Left cardiac atrium (tissue), 4 donors: ENCODE measurements at regions not wholly inside any gene's neighbourhood (a gene's known extent, or its start where the extent isn't known, plus 50 kb on each side); places are given as distances from the start of the nearest gene placed in this dataset.
"Not testable (repeated sequence)": the region's sequence is repeated elsewhere in the genome, so short reads cannot be mapped to it uniquely, and the experiment has no call there.

Experiments
- ATAC-seq, 2 donors: fragments of 200-7000 bp; cut with Tn5 transposase; one replicate each; pipeline ENCODE4 v1.9.1; 2020; ENCODE audit warnings: mild to moderate bottlenecking in 2 of 2, moderate library complexity in 2 of 2
- DNase-seq: peaks from one replicate; pipeline ENCODE4 v3.0.0-alpha.2; 2020
- intact Hi-C, 2 donors: fragments of 100-400 bp; cut with DNase I; formaldehyde crosslinking; loops; one replicate each; pipeline versions ENCODE4 v1.14.1 to v1.15.1; 2022 to 2023
- donor health status: DM: no; HTN: yes; CAD: no.
- donor health status: DM: no; HTN: yes; CAD: no; lungs with severe emphysema.
- donor health status: DM: yes; HTN: yes; CAD: no.
- donor health status: Dilated cardiomyopathy.

DNA sequence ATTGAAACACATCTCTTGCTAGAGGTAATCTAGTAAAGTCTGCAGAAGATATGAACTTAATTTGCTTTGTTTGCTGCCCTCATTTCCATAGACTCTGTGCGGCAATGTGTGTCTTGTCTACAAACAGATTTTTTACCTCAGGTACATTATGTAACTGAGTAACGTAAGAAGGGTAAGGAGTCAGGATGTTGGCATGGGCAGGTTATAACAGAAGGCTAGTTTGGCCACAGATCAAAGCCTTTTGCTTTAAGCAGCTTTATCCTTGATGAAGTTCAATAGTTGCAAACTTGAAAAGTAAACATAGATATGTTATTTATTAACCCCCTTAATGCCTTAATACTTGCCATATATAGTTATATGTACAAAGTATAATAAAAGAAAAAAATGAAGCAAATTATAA is 391.6 kb upstream of the FKBP1C start:
- intact Hi-C loops, result no loop called here
- ATAC-seq (no peak), DNase-seq (no peak)

DNA sequence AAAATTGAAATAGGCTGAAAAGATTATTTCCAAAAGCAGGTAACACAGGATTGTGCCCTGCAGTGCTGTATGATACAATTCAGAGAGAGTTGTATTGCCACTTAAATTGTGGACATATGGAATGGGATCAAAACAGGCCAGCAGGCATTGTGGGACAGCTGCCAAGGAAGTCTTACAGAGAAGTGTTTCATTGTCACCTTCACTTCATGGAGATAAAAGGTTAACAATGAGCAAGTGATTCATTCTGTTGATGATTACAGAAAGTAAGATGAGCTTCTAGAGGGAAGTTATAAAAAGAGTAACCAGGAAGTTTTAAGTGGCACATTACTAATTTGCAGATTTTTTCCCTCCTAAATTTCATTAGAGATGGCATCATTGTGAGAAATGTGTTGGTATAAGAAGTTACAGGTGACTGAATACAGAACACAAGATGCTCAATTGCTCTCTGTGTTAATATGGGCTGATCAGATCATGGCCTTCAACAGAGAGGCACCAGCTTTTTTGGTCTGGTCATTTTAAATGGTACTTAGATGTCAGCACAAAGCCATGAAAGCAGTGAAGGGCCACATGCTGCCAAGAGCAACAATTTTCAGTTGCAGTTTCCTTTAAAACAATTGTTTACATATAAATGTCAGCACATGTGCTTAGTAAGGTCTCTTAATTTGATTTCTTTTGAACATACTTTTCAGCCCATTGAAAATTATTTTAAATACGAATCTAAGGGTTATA is 402.5 kb upstream of the FKBP1C start:
- ATAC-seq, result no peak
- intact Hi-C loops, result no loop called here
- DNase-seq, result no peak

DNA sequence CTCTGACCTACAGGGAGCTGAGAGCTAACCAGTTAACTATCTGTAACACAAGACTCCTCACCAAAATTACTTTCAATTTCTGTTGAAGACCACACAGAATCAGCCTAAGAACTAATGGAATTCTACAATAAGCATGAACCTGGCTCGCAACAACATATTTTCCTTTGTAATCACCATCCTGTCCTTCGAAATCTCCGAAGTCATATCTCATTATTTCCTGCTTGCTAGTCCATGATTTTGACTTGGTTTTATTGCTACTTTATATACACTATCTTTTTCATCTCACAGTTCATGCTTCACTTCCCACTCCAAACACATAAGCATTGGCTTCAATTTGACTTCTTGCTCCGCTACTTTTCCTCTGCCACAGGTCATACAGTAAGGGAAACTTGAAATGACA is 405.8 kb upstream of the FKBP1C start:
- DNase-seq (no peak), ATAC-seq (no peak)
- intact Hi-C loops, result no loop called here

DNA sequence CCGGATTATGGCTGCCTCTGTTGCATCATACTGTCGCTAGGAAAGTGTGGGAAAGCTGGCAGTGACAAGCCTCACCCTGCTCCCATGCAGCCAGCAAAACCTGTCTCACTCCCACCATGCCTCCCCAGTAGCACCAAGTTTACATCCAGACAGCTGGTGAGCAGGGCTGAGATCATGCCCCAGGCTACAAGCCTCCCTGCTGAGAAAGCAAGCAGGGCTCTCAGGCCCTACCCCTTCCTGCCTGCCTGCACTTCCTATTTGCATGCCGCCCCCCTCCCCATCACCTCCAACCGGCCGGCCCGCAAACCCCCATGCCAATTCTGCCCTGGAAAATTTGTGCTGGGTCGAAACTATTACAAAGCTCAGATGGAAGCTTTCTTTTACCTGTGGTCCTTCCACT is 408.2 kb upstream of the FKBP1C start:
- DNase-seq, result no peak
- intact Hi-C loops, result no loop called here
- no peak for ATAC-seq

DNA sequence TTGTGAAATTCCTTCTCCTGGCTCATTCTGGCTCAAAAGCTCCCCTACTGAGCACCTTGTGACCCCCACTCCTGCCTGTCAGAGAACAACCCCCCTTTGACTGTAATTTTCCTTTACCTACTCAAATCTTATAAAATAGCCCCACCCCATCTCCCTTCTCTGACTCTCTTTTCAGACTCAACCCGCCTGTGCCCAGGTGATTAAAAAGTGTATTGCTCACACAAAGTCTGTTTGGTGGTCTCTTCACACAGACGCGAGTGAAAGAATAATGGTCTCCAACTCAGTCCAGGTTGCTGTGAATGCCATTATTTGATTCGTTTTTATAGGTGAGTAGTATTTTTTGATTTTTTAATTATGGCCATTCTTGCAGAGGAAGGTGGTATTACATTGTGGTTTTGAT is 414.1 kb upstream of the FKBP1C start:
- DNase-seq (no peak), ATAC-seq (no peak)
- intact Hi-C loops, result no loop called here

DNA sequence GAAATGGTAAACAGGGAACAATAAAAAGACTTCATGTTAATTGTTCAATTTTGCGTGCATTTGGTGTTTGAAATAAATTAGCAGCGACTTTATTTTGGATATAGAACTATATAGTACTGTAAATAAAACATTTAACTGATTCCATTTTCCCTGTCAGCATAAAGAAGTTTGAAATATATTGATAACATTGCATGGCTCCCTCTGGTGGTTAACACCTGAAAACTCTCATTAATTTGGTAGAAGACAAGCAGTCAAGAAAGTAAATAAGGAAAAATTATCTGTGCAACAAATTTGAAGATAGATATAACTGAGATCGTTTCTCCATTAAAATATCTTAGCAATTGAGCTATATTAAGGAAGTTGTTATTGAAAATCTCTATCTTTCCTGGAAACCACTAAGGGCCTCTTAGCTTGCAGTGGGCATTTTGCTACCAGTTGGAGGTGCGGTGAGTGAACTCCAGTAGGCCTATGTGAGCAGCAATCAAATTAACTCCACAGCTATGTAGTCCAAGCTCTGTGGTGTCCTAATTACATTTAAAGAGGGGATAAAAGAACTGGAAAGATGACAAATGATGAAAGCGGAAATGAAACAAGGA is 435.7 kb upstream of the FKBP1C start:
- DNase-seq (no peak), ATAC-seq (no peak)
- intact Hi-C loops, result no loop called here

DNA sequence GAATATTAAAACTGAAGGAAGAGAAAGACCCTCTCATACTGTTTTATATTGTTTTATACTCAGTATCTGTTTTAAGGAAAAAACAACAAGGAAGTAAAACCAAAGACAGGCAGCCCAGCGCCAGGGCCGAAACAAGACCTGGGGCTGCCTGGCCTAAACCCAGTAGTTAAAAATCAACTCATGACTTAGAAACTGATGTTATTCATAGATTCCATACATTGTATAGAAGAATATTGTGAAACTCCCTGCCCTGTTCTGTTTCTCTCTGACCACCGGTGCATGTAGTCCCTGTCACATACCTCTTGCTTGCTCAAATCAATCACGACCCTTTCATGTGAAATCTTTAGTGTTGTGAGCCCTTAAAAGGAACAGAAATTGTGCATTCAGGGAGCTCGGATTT is 445.1 kb upstream of the FKBP1C start:
- ATAC-seq, DNase-seq, intact Hi-C loops: not testable (repeated sequence)

DNA sequence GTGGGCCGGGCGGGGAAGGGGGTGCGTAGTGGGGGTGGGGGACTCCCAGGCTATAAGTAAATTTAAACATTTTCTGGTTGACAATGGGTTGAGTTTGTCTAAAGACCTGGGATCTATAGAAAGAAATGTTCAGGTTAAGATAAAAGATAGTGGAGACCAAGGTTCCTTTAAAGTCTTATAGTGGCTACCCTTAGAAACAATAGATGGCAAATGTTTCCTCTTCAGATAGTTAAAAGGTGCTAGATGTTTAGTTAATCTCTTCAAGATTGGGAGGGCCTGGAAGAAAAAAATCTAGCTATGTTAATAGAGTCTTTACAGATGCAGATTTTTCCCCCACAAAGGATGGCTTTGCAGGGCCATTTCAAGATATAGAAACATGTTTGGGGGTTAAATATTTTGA is 446.4 kb upstream of the FKBP1C start:
- DNase-seq (no peak), ATAC-seq (no peak)
- intact Hi-C loops, result no loop called here

DNA sequence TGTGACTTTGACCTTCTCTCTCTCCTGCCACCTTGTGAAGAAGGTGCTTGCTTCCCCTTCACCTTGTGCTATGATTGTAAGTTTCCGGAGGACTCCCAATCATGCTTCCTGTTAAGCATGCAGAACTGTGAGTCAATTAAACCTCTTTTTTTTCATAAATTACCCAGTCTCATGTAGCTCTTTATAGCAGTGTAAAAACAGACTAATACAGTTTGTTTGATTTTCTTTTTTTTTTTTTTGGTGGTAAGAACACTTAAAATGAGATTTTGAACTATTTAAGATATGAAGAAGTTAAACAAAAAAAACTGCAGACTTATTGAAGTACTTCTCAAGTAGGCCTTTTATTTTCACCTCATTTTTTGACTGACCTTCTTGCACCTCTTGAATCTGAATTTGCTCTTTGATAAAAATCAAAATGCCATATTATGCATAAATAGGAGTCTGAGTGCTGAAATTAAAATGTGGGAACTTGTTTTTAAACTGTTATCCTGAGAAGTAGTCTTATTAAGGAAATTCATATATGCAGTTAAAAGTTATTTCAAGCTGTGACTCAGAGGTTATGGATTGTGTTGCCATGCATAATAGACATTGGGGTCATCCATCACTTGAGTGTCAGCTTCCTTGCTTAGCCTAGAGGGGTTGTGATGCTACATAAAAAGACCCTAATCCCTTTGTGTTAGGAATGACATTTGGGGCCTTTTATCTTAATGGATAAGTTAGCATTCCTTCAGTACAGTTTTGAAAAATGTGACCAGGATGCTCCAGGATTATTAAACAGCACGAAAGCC is 447.9 kb upstream of the FKBP1C start:
- intact Hi-C loops, result no loop called here
- ATAC-seq, result no peak
- no peak for DNase-seq

DNA sequence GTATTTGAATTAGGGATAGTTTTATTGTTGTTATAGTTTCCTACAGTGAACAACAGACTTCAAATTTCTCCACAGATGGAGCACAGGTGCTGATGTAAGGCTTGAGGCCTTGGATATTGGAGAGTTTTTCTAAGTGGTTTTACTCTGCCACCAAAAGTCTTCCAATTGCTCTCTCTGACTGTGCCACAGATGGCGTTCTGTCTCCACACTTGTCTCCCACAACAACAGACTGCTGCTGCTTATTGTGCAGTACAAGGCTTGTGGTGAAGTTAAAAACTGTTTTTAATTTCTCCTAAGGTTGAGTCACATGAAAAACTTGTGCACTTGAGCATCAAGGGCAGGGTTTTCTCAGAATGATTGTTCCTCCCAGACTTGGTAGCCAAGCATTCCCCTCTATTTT is 460.9 kb upstream of the KHDRBS2 start:
- no peak for DNase-seq
- intact Hi-C loops, result no loop called here
- ATAC-seq, result no peak

DNA sequence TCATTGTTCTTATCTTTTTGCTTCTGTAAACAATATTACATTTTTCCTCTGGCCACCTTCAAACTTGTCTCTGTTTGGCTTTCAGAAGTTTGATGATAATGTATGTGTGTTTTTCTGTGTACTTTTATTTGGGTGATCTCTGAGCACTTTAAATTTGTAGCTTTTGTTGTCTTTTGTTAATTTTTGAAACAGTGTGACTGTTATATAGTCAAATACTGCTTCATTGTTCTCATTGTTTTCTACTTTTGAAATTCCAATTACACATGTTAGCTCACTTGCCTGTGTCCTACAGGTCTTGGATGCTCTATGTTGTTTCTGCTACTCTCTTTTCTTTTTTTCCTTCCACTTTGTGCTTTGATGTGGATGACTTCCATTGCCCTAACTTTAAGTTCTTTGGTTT is 460.1 kb upstream of the KHDRBS2 start:
- ATAC-seq (no peak), DNase-seq (no peak)
- intact Hi-C loops, result no loop called here

DNA sequence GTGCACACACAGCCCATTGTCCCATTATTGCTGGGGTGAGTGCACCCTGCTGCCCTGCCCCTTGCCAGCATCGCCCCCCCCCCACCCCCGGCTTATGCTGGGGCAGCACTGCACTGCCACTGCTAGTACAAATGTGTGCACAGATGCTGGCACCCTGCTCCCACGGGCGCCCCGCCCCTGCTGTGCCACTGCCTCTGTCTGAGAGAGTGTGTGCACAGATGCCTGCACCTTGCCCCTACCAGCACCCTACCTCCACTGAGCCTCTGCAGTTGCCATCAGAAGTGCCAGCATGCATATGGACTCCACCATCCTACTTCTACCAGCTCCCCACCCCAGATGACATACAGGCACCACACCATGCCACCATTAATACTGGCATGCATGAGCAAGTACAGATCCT is 454.6 kb upstream of the KHDRBS2 start:
- intact Hi-C loops, result no loop called here
- no peak for DNase-seq
- ATAC-seq, result no peak

DNA sequence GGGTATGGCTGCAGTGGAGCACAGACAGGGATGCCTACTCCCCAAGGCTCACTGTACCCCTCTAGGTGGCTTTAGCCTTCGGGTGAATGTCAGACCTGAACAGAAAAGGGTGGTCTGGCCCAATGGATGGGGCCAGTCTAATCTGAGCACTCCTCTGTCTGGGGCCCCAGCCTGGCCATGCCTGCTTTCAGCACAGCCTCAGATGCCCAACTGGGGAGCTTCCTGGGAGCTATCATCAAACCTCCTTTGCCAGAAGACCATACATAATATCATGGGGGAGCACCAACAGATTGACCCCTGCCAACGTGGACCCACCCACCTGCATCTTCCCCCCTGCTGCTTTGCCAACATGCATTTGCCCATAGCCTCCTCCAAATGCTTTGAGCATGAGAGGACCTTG is 454.1 kb upstream of the KHDRBS2 start:
- DNase-seq (no peak), ATAC-seq (no peak)
- intact Hi-C loops, result no loop called here

DNA sequence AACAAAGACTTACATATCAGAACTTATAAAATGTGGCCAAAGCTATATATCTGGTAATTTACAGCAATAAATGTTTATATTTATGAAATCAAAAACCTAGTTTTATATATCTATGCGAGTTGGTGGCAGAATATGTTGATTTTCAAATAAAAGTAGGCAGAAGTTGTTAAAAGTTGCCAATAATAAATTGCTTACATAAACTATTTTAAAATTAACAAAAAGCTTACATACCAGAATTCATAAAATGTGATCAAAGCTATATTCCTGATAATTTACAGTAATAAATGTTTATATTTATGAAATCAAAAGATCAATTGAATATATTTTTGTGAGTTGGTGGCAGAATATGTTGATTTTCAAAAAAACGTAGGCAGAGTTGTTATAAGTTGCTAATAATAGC is 451.8 kb upstream of the KHDRBS2 start:
- DNase-seq (no peak), ATAC-seq (no peak)
- intact Hi-C loops, result no loop called here

DNA sequence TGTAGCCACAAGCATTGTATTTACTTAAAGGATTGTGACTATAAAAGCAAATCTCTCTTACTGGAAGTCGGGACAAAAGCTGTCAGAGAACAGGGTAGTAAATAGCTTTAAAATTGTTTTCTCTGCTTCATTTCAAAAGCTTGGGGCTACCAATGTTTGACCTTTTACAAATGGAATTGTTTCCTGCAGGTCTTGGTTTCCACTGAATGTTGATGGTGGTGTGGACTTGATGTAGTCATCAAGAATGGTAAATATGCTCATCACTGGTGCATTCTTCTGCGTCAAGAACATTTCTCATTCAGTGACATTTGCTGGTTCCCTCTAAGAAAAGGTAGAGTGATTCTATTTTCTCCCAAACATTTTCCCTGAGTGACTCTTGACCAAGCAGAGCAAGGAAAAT is 435.4 kb upstream of the KHDRBS2 start:
- intact Hi-C loops, result no loop called here
- DNase-seq (no peak), ATAC-seq (no peak)

DNA sequence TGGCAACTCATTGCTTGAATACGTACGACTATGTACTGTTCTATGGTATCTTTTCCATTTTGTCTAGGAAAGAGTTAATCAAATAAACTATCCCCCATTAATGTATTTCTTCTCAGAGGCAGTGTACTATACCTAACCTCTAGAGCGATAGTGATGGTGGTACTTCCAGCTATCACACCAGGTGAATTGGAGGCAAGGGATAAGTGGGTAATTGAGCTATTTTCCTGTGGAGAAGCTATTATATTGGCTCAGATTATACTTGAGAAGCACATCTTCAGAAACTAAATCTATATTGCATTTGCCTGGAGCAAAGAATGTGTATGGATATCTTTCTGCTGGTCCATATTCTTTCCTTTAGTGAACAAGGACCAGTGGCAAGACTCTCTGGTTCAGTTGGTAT is 430.7 kb upstream of the KHDRBS2 start:
- intact Hi-C loops, result no loop called here
- DNase-seq (no peak), ATAC-seq (no peak)

DNA sequence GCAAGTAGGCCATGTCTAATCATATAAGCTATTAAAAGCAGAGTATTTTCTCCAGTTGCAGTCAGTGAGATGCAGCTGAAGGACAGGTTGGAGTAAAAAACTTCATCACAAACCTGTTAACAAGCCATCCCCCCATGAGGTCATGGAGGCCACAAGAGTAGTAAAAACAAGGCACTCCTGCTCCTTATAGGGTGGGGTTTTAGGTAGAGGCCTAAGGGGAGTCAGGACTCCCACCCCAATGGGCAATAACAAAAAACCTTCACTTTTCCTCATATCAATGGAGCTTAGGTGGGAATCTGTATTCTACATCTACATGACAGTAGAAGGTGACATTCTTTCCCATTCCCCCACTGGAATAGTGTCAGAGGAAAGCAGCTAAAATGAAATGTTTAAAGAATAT is 428.1 kb upstream of the KHDRBS2 start:
- no peak for ATAC-seq
- intact Hi-C loops, result no loop called here
- no peak for DNase-seq

DNA sequence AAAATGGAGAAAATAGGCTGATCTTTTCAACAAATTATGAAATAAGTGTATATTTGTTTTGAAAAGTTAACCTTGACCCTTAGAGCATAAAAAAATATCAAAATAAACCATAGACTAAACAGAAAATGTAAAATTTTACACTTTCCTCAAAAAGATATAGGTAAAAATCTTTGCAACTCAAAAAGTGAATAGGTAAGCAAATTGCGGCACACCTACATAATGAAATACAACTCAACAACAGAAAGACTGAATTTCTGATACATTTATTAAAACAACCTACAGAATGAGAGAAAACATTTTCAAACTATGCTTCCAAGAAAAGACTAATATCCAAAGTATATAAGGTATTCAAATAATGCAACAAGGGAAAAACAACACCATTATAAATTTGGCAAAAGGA is 425.7 kb upstream of the KHDRBS2 start:
- intact Hi-C loops, result no loop called here
- ATAC-seq (no peak), DNase-seq (no peak)

DNA sequence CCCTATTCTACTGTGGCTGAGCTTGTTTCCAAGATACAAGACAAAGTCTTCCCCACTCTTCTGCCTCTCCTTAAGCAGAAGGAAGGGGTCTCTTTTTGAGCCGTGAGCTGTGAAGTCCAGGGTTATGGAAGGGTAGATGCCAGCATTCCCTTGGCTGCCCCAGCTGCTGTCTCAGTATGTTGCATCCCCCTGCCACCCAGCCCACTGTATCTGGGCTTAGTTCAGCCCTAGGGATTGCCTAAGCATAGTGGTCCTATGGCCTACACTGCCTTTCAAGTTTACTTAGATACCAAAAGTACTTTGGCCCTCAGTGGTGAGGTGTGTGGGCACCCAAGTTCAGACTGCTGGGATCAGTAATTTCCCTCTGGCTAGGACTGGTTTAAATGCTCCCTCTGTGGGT is 421.9 kb upstream of the KHDRBS2 start:
- ATAC-seq (no peak), DNase-seq (no peak)
- intact Hi-C loops, result no loop called here

DNA sequence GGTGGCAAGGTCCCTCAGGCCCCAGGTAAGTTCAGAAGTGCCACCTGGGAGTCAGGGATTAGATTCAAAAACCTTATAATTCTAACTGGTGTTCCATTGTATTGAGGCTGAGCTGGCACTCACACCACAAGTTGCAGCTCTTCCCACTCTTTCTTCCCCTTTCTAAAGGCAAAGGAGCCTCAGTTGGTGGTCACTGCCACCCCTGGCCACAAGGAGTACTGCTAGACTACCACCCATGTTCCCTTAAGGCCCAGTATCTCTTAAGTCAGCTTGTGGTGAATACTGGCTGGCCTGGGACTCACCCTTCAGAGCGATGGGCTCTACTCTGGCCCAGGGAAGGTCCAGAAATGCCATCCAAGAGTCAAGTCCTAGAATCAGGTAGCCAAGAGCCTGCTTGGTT is 421.1 kb upstream of the KHDRBS2 start:
- ATAC-seq (no peak), DNase-seq (no peak)
- intact Hi-C loops, result no loop called here

DNA sequence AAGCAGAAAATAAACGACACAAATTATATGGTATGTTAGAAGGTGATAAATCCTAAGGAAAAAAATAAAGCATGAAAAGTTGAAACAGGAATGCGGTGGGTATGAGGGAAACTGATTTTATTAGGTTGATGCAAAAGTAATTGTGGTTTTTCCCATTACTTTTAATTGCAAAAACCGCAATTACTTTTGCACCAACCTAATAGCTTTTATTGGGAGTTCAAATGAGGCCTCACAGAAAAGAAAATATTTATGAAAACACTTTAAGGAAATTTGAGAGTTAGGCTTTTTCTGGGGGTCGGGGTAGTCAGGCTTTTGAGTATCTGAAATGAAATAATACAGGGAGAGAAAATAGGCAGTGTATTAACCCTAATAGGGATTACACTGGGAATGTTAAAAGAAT is 397.0 kb upstream of the KHDRBS2 start:
- no peak for ATAC-seq
- intact Hi-C loops, result no loop called here

More for the DNA sequence above, 397.0 kb upstream of the KHDRBS2 start:
- no peak for DNase-seq
